Panc1 (cell line): ENCODE measurements at regions not wholly inside any gene's neighbourhood (a gene's known extent, or its start where the extent isn't known, plus 50 kb on each side); places are given as distances from the start of the nearest gene placed in this dataset.

Experiments used
- ATAC-seq: fragments of 200-7000 bp; cut with Tn5 transposase; 2 replicates; pipeline ENCODE4 v1.9.1; 2020; ENCODE audit warnings: mild to moderate bottlenecking, moderate library complexity
- BruUV-seq: library from RNA; stranded (reverse); fragments of 400-500 nt; replicated peaks from 2 replicates; lab custom pipeline; 2021; lab: Mats Ljungman, UMichigan
- CTCF ChIA-PET: fragments of 300-600 bp; sonication (Branson Sonifier 250); formaldehyde crosslinking; loops from one replicate; lab custom pipeline; 2022; ENCODE audit warnings: antibody characterized with exemption; lab: Charles Lee
- POLR2A ChIA-PET: fragments of 300-600 bp; sonication (Branson Sonifier 250); formaldehyde crosslinking; loops from one replicate; lab custom pipeline; 2022; ENCODE audit warnings: antibody characterized with exemption; lab: Charles Lee
- DNase-seq: peaks from one replicate; pipeline ENCODE4 v3.0.0-alpha.2; 2010; ENCODE audit warnings: low read depth, low spot score
- H3K27ac ChIP-seq: 2 replicates; pipeline ENCODE4 v1.5.1; 2011; ENCODE audit warnings: mild to moderate bottlenecking, low read length, inconsistent platforms
- H3K27me3 ChIP-seq: fragments of 200-500 bp; sonication (Bioruptor generic); 2 replicates; pipeline ENCODE4 v1.6.0; 2014; ENCODE audit warnings: low read length, inconsistent platforms; ENCODE audit not compliant: control insufficient read depth, insufficient read depth
- H3K36me3 ChIP-seq: fragments of 200-500 bp; sonication (Bioruptor generic); 2 replicates; pipeline ENCODE4 v1.5.1; 2014; ENCODE audit warnings: inconsistent platforms, mild to moderate bottlenecking, low read length, moderate library complexity; ENCODE audit not compliant: control insufficient read depth, insufficient read depth
- H3K4me1 ChIP-seq: 2 replicates; pipeline ENCODE4 v1.5.1; 2011; ENCODE audit warnings: inconsistent platforms, mild to moderate bottlenecking, low read length, moderate library complexity; ENCODE audit not compliant: control insufficient read depth, insufficient read depth
- H3K4me3 ChIP-seq, 2 experiments: 2 replicates each; pipeline ENCODE4 v1.5.1; 2011 to 2012; ENCODE audit warnings: low read depth in 2 of 2, low read length in 2 of 2, mild to moderate bottlenecking in 2 of 2, inconsistent platforms in 1 of 2, moderate library complexity in 1 of 2
- H3K9me3 ChIP-seq: fragments of 200-500 bp; sonication (Bioruptor generic); 2 replicates; pipeline ENCODE4 v1.5.1; 2014; ENCODE audit warnings: low read depth, mild to moderate bottlenecking, inconsistent platforms, low read length, moderate library complexity; ENCODE audit not compliant: control insufficient read depth, insufficient read depth
- CTCF ChIP-seq: fragments of 450-650 bp; IDR thresholded peaks from 2 replicates; pipeline ENCODE4 v1.5.1; 2017; ENCODE audit warnings: mild to moderate bottlenecking
- POLR2AphosphoS5 ChIP-seq: IDR thresholded peaks from 2 replicates; pipeline ENCODE4 v1.6.1; 2012; ENCODE audit warnings: mild to moderate bottlenecking, low read depth, low read length, moderate library complexity
- REST ChIP-seq, 2 experiments: IDR thresholded peaks; 2 replicates each; pipeline ENCODE4 v1.6.1; 2011 to 2012; ENCODE audit warnings: low read depth in 2 of 2, control low read depth in 1 of 2, low read length in 1 of 2, mild to moderate bottlenecking in 1 of 2, moderate library complexity in 1 of 2; ENCODE audit not compliant: insufficient read depth in 1 of 2
- SIN3A ChIP-seq: IDR thresholded peaks from 2 replicates; pipeline ENCODE4 v1.6.1; 2012; ENCODE audit warnings: low read depth, mild to moderate bottlenecking, low read length, moderate library complexity, borderline replicate concordance; ENCODE audit not compliant: insufficient read depth
- TCF7L2 ChIP-seq: IDR thresholded peaks from 2 replicates; pipeline ENCODE4 v1.6.1; 2011; ENCODE audit warnings: mild to moderate bottlenecking, low read depth, low read length, inconsistent platforms
- in situ Hi-C: cut with HindIII; loops from 2 replicates; pipeline ENCODE4 v1.10.0; 2016; ENCODE audit warnings: low sequenced_read_pairs, low pct_unique_long_range_greater_than_20kb
- intact Hi-C: fragments of 100-400 bp; cut with micrococcal nuclease; formaldehyde crosslinking; loops from one replicate; pipeline ENCODE4 v1.10.0; 2022; ENCODE audit not compliant: unreplicated experiment

DNA sequence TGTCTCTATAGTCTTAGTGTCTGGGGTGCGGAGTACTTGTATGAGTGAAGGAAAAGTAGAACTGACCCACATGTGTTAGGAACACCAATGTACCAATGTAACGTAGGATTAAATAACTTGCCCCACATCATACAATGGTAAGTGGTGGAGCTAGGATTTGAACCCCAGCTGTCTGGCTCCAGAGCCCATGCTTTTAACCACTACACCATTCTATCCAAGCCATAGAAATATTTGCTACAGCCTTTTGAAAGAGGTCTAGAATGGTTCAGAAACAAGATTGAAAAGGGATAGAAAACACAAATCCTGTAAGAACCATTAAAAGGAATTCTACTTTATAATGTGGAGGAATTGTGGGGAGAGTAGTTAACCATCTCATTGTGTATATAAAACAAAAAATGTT is 169.9 kb upstream of the ATP6AP2 start:
- no TSS peak for BruUV-seq
- ChIA-PET CTCF (no interaction called here), POLR2A (no interaction called here)
- Histone ChIP-seq H3K4me3 (no peak overlapping the region), H3K9me3 (no peaks in the 10 kb centered on the region), H3K27me3 (no peaks in the 10 kb centered on the region), H3K27ac (no peak overlapping the region), H3K36me3 (no peaks in the 10 kb centered on the region), H3K4me1 (no peaks in the 10 kb centered on the region)
- ATAC-seq: no peak
- intact Hi-C loops: no loop called here
- no peak for DNase-seq
- TF ChIP-seq TCF7L2: no peak
- TF ChIP-seq REST (IDR thresholded peaks at IDR 0.05; ENCODE audit: insufficient read depth in 1 of 2, low read depth in 2 of 2, low read length in 1 of 2): no peak
- TF ChIP-seq POLR2AphosphoS5: no peak
- no peak for TF ChIP-seq CTCF
- no peak for TF ChIP-seq SIN3A
- in situ Hi-C loops: no loop called here

DNA sequence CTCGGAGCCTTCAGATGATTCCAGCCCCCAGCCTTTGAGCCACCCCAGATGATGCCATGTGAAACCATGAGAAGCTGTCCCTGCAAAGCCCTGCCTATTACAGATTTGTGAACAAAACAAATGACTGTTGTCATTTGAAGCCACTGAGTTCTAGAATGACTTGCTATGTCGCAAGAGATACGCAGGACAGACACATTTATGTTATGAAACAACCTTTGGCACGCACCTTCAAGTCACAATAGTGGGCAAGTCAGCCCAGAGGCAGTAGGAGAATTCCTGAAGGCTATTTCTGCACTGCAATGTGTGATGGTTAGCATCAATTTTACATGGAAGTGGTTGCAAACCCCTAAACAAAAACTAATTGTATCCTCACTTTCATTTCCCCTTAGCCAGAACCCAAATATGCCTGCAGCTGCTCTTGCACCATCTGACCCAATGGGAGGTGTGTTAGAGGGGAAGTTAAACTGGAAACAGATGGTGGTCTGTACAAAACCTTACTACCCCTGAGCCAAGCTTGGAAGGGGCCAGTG is 174.4 kb upstream of the ATP6AP2 start:
- no peak for TF ChIP-seq REST (IDR thresholded peaks at IDR 0.05; ENCODE audit: insufficient read depth in 1 of 2, low read depth in 2 of 2, low read length in 1 of 2)
- TF ChIP-seq POLR2AphosphoS5: no peak
- TF ChIP-seq TCF7L2: no peak
- no peak for TF ChIP-seq CTCF
- TF ChIP-seq SIN3A: no peak
- H3K27ac ChIP-seq: no peak overlapping the region
- DNase-seq (no peak), ATAC-seq (no peak)
- intact Hi-C loops (no loop called here), in situ Hi-C loops (no loop called here)
- no peak overlapping the region for H3K4me3 ChIP-seq
- BruUV-seq: no TSS peak
- CTCF ChIA-PET: no interaction called here
- POLR2A ChIA-PET: no interaction called here
- no peaks in the 10 kb centered on the region for H3K36me3 ChIP-seq
- H3K4me1 ChIP-seq: no peaks in the 10 kb centered on the region
- H3K9me3 ChIP-seq: no peaks in the 10 kb centered on the region
- no peaks in the 10 kb centered on the region for H3K27me3 ChIP-seq
